ENCODE measurements at regions not wholly inside any gene's neighbourhood (a gene's known extent, or its start where the extent isn't known, plus 50 kb on each side); places are given as distances from the start of the nearest gene placed in this dataset. TPM values are rescaled to one million over a fixed set of nuclear protein-coding genes. Genes with fewer than 3 reads are reported as not detected.

Small RNA genes in the stretch of these regions (small RNA-seq; reads per million reads assigned to genes)
- gene RF00019 (ENCODE audit: insufficient read depth, insufficient read length, low read depth, low replicate concordance) (not detected), gene RN7SL183P (ENCODE audit: insufficient read depth, insufficient read length, low read depth, low replicate concordance) (not detected)
